OCI-LY7 (cell line): ENCODE measurements at regions not wholly inside any gene's neighbourhood (a gene's known extent, or its start where the extent isn't known, plus 50 kb on each side); places are given as distances from the start of the nearest gene placed in this dataset.
A peak's percentile ranks its signal among the peaks of the same experiment; 100 is the strongest.

ENCODE experiments used
- BruUV-seq: library from RNA; stranded (reverse); fragments of 400-500 nt; replicated peaks from 2 replicates; lab custom pipeline; 2021; lab: Mats Ljungman, UMichigan
- CTCF ChIA-PET: fragments of 300-600 bp; sonication (Branson Sonifier 250); formaldehyde crosslinking; loops from one replicate; lab custom pipeline; 2022; ENCODE audit warnings: antibody characterized with exemption; ENCODE audit not compliant: unreplicated experiment; lab: Charles Lee
- POLR2A ChIA-PET: fragments of 300-600 bp; sonication (Branson Sonifier 250); formaldehyde crosslinking; loops from one replicate; lab custom pipeline; 2022; ENCODE audit warnings: antibody characterized with exemption; lab: Charles Lee
- DNase-seq: peaks from one replicate; pipeline ENCODE4 v3.0.0-alpha.2; 2015; ENCODE audit warnings: low spot score
- H2AFZ ChIP-seq: fragments of 200-600 bp; sonication (generic), shearing (Covaris generic); 2 replicates; pipeline ENCODE4 v1.6.1; 2014; ENCODE audit warnings: mild to moderate bottlenecking, antibody characterized with exemption, low read length, moderate library complexity
- H3K27ac ChIP-seq: fragments of 200-600 bp; sonication (generic); 2 replicates; pipeline ENCODE4 v1.5.1; 2014; ENCODE audit warnings: mixed run types, low read depth, mild to moderate bottlenecking, moderate library complexity, low read length, inconsistent platforms; ENCODE audit not compliant: poor library complexity, severe bottlenecking
- H3K36me3 ChIP-seq: fragments of 200-600 bp; sonication (generic); 2 replicates; pipeline ENCODE4 v1.6.1; 2014; ENCODE audit warnings: mild to moderate bottlenecking, antibody characterized with exemption, low read length, moderate library complexity, mixed read lengths; ENCODE audit not compliant: insufficient read depth
- H3K4me1 ChIP-seq: fragments of 200-600 bp; sonication (generic); 2 replicates; pipeline ENCODE4 v1.5.1; 2014; ENCODE audit warnings: mild to moderate bottlenecking, low read length; ENCODE audit not compliant: insufficient read depth, poor library complexity, severe bottlenecking
- H3K4me2 ChIP-seq: fragments of 200-600 bp; sonication (generic); 2 replicates; pipeline ENCODE4 v1.6.1; 2014; ENCODE audit warnings: mild to moderate bottlenecking, low read length
- H3K4me3 ChIP-seq: fragments of 200-600 bp; sonication (generic); 2 replicates; pipeline ENCODE4 v1.5.1; 2014; ENCODE audit warnings: mild to moderate bottlenecking, low read depth, low read length; ENCODE audit not compliant: poor library complexity, severe bottlenecking
- H3K79me2 ChIP-seq: fragments of 200-600 bp; sonication (generic); 2 replicates; pipeline ENCODE4 v1.6.1; 2016; ENCODE audit warnings: low read depth, mild to moderate bottlenecking, low read length, moderate library complexity, mixed read lengths; ENCODE audit not compliant: insufficient read depth
- H3K9me2 ChIP-seq: fragments of 200-600 bp; sonication (generic); 2 replicates; pipeline ENCODE4 v1.6.1; 2016; ENCODE audit warnings: mild to moderate bottlenecking, low read length, mixed read lengths; ENCODE audit not compliant: insufficient read depth
- H3K9me3 ChIP-seq: fragments of 200-600 bp; sonication (generic); 2 replicates; pipeline ENCODE4 v1.6.1; 2014; ENCODE audit warnings: mild to moderate bottlenecking, mixed run types, low read length, mixed read lengths
- H4K20me1 ChIP-seq: fragments of 200-600 bp; sonication (generic); 2 replicates; pipeline ENCODE4 v1.6.1; 2014; ENCODE audit warnings: mild to moderate bottlenecking, antibody characterized with exemption, low read length, moderate library complexity, mixed read lengths; ENCODE audit not compliant: insufficient read depth
- EZH2phosphoT487 ChIP-seq: fragments of 200-600 bp; sonication (generic); IDR thresholded peaks from 2 replicates; pipeline ENCODE4 v1.6.1; 2018; ENCODE audit warnings: low read depth, borderline replicate concordance, mild to moderate bottlenecking, mixed run types, antibody characterized with exemption, low read length, moderate library complexity, mixed read lengths
- intact Hi-C: fragments of 100-400 bp; cut with micrococcal nuclease; formaldehyde crosslinking; loops from one replicate; pipeline ENCODE4 v1.10.0; 2022; ENCODE audit not compliant: unreplicated experiment
- TF ChIP-seq, protein P1 (sequence below): fragments of 200-600 bp; sonication (generic); conservative IDR thresholded peaks from 2 replicates; pipeline ENCODE4 v1.5.1; 2014; ENCODE audit warnings: mild to moderate bottlenecking, antibody characterized with exemption, low read length, moderate library complexity, mixed read lengths

DNA sequence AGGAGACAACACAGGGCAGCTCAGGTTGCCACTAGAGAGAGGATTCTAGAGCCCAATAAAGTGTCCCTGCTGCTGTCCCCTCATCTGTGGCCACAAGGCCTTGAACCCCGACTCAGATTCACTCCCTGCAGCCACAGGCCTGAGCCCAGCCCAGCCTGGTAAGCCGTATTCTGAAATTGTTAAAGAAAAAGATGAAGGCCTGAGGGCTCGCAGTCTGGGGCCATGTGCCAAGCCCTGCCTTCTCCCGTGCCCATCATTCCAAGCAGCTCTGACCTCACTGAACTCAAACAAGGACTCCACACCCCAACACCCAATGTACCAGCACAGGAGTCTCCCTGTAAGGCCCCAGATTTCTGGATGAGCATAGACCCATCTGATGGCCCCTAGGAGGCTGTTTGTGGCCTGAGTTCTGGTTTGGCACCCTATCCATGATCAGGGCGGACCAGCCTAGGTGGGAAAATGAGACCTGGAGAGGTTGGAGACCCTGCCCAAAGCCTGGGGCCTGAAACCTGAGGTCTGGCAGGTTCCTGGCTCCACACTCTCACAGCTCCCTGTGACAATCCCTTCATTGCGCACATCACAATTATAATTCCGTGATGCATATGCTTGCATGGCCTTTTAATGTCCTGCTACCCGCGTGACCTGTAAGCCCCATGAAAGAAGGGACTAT is 62.0 kb upstream of the TOP1 start:
- H3K4me1 ChIP-seq = peaks cover 36% of the 10 kb centered on the region
- TF ChIP-seq, protein P1, sequence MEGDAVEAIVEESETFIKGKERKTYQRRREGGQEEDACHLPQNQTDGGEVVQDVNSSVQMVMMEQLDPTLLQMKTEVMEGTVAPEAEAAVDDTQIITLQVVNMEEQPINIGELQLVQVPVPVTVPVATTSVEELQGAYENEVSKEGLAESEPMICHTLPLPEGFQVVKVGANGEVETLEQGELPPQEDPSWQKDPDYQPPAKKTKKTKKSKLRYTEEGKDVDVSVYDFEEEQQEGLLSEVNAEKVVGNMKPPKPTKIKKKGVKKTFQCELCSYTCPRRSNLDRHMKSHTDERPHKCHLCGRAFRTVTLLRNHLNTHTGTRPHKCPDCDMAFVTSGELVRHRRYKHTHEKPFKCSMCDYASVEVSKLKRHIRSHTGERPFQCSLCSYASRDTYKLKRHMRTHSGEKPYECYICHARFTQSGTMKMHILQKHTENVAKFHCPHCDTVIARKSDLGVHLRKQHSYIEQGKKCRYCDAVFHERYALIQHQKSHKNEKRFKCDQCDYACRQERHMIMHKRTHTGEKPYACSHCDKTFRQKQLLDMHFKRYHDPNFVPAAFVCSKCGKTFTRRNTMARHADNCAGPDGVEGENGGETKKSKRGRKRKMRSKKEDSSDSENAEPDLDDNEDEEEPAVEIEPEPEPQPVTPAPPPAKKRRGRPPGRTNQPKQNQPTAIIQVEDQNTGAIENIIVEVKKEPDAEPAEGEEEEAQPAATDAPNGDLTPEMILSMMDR = no peak
- TF ChIP-seq EZH2phosphoT487 = no peak
- no peaks in the 10 kb centered on the region for H3K36me3 ChIP-seq
- ChIA-PET CTCF (interaction anchor here (0.9 to 1.1 kb wide), 3 partner anchors 13 to 174 kb away, joined by 3 read pairs; no protein-coding TSS in a partner anchor), POLR2A (interaction anchor here (0.7 to 1.4 kb wide), 3 partner anchors 10 to 224 kb away, joined by 3 to 4 read pairs (median 3); no protein-coding TSS in a partner anchor)
- peak overlapping the region; percentile 15; the same call in 1 of the 2 replicates for H2AFZ ChIP-seq
- no peak overlapping the region for H3K27ac ChIP-seq
- no peak overlapping the region for H3K4me3 ChIP-seq
- intact Hi-C loops = loop anchor here (2.0 to 10.0 kb wide), 4 partner anchors 206 to 1082 kb away; no protein-coding TSS in a partner anchor
- no peaks in the 10 kb centered on the region for H3K79me2 ChIP-seq
- no peaks in the 10 kb centered on the region for H3K9me2 ChIP-seq
- no TSS peak for BruUV-seq
- DNase-seq = no peak
- H3K9me3 ChIP-seq = no peaks in the 10 kb centered on the region
- H3K4me2 ChIP-seq = peak overlapping the region; percentile 28
- H4K20me1 ChIP-seq = no peaks in the 10 kb centered on the region

DNA sequence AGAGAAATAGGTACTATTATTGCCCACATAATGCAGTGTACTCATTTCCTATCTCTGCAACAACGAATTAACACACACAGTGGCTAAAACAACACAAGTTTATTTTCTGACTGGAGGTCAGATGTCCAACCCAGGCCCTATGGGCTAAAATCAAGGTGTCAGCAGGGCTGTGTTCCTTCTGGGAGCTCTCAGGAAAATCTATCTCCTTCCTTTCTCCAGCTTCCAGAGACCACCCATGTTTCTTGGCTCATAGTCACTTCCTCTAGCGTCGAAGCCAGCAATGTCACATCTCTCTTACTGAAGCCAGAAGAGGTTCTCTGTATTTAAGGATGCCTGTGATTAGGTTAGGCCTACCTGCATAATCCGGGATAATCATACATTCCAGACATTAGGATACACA is 60.9 kb upstream of the TOP1 start:
- no peaks in the 10 kb centered on the region for H4K20me1 ChIP-seq
- no peaks in the 10 kb centered on the region for H3K9me3 ChIP-seq
- no peaks in the 10 kb centered on the region for H3K79me2 ChIP-seq
- no peak overlapping the region for H3K4me2 ChIP-seq
- intact Hi-C loops = loop anchor here (1.0 to 10.0 kb wide), 9 partner anchors 23 to 1083 kb away; partner anchors contain the start of genes LPIN3 and PLCG1
- ChIA-PET POLR2A (interaction anchor here (0.7 to 1.1 kb wide), 3 partner anchors 114 to 370 kb away, joined by 3 to 4 read pairs (median 3); no protein-coding TSS in a partner anchor), CTCF (interaction anchor here (0.7 to 0.9 kb wide), 2 partner anchors 23 to 128 kb away, joined by 4 read pairs; no protein-coding TSS in a partner anchor)
- H3K27ac ChIP-seq = no peak overlapping the region
- no peak overlapping the region for H2AFZ ChIP-seq
- no peaks in the 10 kb centered on the region for H3K9me2 ChIP-seq
- no peak overlapping the region for H3K4me3 ChIP-seq
- no peaks in the 10 kb centered on the region for H3K36me3 ChIP-seq
- peaks cover 33% of the 10 kb centered on the region for H3K4me1 ChIP-seq
- BruUV-seq = no TSS peak
- TF ChIP-seq EZH2phosphoT487 = no peak
- TF ChIP-seq, protein P1 = no peak
- no peak for DNase-seq
